ENCODE measurements at regions not wholly inside any gene's neighbourhood (a gene's known extent, or its start where the extent isn't known, plus 50 kb on each side); places are given as distances from the start of the nearest gene placed in this dataset.

GRCh38 chr10:2917926-2918325 lies 149.4 kb upstream of the PFKP start:
- TF ChIP-seq, protein P1, sequence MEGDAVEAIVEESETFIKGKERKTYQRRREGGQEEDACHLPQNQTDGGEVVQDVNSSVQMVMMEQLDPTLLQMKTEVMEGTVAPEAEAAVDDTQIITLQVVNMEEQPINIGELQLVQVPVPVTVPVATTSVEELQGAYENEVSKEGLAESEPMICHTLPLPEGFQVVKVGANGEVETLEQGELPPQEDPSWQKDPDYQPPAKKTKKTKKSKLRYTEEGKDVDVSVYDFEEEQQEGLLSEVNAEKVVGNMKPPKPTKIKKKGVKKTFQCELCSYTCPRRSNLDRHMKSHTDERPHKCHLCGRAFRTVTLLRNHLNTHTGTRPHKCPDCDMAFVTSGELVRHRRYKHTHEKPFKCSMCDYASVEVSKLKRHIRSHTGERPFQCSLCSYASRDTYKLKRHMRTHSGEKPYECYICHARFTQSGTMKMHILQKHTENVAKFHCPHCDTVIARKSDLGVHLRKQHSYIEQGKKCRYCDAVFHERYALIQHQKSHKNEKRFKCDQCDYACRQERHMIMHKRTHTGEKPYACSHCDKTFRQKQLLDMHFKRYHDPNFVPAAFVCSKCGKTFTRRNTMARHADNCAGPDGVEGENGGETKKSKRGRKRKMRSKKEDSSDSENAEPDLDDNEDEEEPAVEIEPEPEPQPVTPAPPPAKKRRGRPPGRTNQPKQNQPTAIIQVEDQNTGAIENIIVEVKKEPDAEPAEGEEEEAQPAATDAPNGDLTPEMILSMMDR (IDR thresholded peaks at IDR 0.05): no peak
- TF ChIP-seq NFATC4 (CRISPR knock-in tag; IDR thresholded peaks at IDR 0.05) (no peak), CREM (CRISPR knock-in tag; IDR thresholded peaks at IDR 0.05) (no peak), JUN (CRISPR knock-in tag; IDR thresholded peaks at IDR 0.05) (no peak), CREB1 (CRISPR knock-in tag; IDR thresholded peaks at IDR 0.05) (no peak), ZBTB43 (CRISPR knock-in tag; IDR thresholded peaks at IDR 0.05) (no peak), ZBTB21 (CRISPR knock-in tag; IDR thresholded peaks at IDR 0.05; ENCODE audit: borderline replicate concordance) (no peak), KAT7 (CRISPR knock-in tag; IDR thresholded peaks at IDR 0.05; ENCODE audit: borderline replicate concordance) (no peak)
- TF ChIP-seq, protein P2, sequence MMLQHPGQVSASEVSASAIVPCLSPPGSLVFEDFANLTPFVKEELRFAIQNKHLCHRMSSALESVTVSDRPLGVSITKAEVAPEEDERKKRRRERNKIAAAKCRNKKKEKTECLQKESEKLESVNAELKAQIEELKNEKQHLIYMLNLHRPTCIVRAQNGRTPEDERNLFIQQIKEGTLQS (CRISPR knock-in tag; conservative IDR thresholded peaks at IDR 0.05): no peak
